Fibroblast of pulmonary artery (primary cell): ENCODE measurements at regions not wholly inside any gene's neighbourhood (a gene's known extent, or its start where the extent isn't known, plus 50 kb on each side); places are given as distances from the start of the nearest gene placed in this dataset.

Experiments used
- DNase-seq: peaks from one replicate; pipeline ENCODE4 v3.0.0-alpha.2; 2010; ENCODE audit warnings: low read depth
- H3K4me3 ChIP-seq: replicated peaks from 2 replicates; pipeline ENCODE4 v1.5.1; 2011; ENCODE audit warnings: low read depth, mild to moderate bottlenecking, control low read depth, low read length, moderate library complexity
- CTCF ChIP-seq: IDR thresholded peaks from 2 replicates; pipeline ENCODE4 v1.5.1; 2011; ENCODE audit warnings: mild to moderate bottlenecking, control low read depth, low read length, inconsistent platforms; ENCODE audit errors: missing control alignments

- TF ChIP-seq CTCF = no peak
- H3K4me3 ChIP-seq = no peak overlapping the region
- peak; percentile 29 for DNase-seq
Observed at GRCh38 chr3:31232055-31233025, 300.4 kb upstream of the STT3B start.

DNA sequence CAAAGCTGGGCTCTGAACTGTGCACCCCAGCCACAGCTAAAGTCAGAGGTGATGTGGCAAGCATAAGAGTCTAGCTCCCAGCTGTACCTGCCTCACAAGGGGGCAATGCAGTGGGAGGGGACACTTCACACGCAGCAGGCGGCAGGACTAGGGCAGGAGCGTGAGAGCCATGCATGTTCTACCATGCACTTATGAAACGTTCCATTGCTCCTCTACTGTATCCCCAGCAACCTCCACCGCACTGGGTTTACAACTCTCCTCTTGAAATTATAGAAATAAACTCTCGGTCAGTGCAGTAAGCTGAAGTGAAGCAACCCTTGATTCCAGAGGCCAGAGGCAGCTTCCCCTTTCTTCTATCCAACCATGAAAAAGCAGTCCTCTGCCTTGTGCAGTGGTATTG, 298.6 kb upstream of the STT3B start:
- DNase-seq = no peak
- H3K4me3 ChIP-seq = no peak overlapping the region
- no peak for TF ChIP-seq CTCF

GRCh38 chr3:31235062-31235700, 297.5 kb upstream of the STT3B start:
- DNase-seq = no peak
- TF ChIP-seq CTCF = no peak
- no peak overlapping the region for H3K4me3 ChIP-seq

- no peak for DNase-seq
- TF ChIP-seq CTCF = no peak
- no peak overlapping the region for H3K4me3 ChIP-seq
Observed at GRCh38 chr3:31237887-31238286, 294.8 kb upstream of the STT3B start.

DNA sequence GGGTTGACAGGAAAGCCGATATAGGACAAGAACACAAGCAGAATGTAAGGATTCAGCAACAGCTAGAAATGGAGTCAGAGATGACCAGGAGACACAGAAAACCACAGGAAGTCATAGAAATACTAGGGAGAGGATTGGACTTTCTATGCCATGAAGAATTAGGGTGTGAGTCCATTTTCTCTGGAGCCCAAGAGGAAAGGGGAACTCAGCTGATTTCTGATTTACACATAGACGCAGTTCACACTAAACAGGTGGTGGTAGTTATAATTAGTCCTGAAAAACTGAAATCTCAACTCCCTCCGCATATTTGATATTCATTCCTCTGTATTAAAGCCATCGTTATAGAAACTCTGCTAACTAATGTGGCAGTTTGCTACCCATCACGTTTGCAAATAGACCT, 292.7 kb upstream of the STT3B start:
- no peak for TF ChIP-seq CTCF
- no peak overlapping the region for H3K4me3 ChIP-seq
- DNase-seq = no peak

DNA sequence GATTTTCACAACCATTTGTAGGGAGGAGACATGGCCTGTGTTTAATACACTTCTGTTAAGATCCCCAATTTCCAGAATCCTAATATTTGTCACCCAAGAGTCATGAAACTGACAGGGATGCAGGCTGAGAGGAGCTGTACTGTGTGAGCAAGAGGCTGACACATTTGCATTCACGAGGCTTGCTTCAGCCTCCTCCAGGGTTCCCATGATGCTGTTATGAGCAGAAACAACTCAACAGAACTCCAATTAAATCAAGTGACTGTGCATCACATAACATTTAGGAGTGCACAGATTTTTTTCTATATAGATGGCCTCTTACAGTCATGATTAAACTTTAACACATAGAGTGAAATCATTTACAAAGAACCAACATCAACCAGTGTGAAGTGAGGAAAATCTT, 292.3 kb upstream of the STT3B start:
- no peak for DNase-seq
- H3K4me3 ChIP-seq = no peak overlapping the region
- no peak for TF ChIP-seq CTCF
